Head of caudate nucleus (tissue), 42 donors: ENCODE measurements at regions not wholly inside any gene's neighbourhood (a gene's known extent, or its start where the extent isn't known, plus 50 kb on each side); places are given as distances from the start of the nearest gene placed in this dataset.
"Not testable (repeated sequence)": the region's sequence is repeated elsewhere in the genome, so short reads cannot be mapped to it uniquely, and the experiment has no call there.

ENCODE experiments used
- DNase-seq, 42 donors: peaks; one replicate each; pipeline versions ENCODE4 v3.0.0 to v3.0.0-alpha.2; 2020 to 2021; ENCODE audit warnings: mixed read lengths in 7 of 42
- intact Hi-C: fragments of 100-400 bp; cut with DNase I; formaldehyde crosslinking; loops from one replicate; pipeline ENCODE4 v1.15.0; 2022

DNA sequence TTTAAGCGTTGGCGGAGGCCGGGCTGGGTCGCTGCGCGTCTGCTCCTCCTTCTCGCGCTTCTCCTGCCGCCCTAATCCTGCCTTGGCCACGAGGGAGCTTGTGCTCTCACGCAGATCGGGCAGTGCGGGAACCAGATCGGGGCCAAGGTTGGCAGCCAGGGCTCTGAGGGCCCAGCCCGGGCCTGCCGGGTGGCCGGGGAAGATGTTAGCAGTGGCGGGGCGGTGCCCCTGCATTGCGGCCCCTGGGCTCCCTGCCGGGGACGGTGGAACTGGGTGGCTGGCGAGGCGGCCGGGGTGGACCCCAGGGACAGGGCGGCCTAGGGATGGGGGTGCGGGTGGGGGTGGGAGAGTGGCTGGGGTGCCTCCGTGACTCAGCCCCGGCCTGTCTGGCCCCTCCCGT lies 297.4 kb downstream of the CACNA1B start:
- intact Hi-C loops, DNase-seq: not testable (repeated sequence)

GRCh38 chr9:138175354-138175753 lies 297.8 kb downstream of the CACNA1B start:
- DNase-seq, intact Hi-C loops: not testable (repeated sequence)

- DNase-seq: peak in 26 of 42 donors; percentile 7 to 81 (median 42)
- intact Hi-C loops: not testable (repeated sequence)
Measured at GRCh38 chr9:138177091-138177490, 299.5 kb downstream of the CACNA1B start.

DNA sequence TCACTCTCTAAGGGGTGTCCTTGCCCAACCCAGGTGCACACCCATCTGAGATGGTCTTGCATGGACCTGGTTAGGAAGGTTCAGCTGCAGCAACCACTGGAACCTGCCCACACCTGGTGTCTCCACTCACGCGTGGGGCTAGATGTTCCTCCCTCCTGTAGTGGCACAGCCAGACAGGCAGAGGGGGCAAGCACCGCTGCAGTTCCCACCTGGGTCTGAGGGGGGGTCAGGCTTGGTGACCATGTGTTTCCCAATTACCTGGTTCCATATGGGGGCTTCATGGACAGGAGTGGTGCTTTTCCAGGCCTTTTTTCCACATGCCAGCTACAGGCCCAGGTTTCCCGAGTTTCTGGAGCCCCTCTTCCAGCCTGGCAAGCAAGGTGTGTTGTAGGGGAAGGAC lies 301.4 kb downstream of the CACNA1B start:
- intact Hi-C loops, DNase-seq: not testable (repeated sequence)

DNA sequence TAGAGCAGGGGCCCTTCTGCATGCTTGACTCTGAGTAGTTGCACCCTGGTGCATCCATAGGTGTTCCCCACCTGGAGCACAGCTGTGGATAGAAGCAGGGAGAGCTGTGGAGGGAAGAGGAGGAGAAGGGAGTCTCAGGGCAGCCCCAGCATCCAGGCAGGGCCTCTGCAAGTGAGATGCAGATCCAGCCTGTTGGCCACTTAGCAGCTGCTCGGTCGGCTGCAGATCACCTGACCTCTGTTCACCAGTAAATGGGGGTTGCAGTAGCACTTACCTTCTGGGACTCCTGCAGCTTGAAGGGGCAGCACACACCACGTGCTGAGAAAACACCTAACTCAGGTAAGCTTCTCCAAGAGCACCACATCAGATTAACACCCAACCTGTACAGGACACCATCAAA lies 302.1 kb downstream of the CACNA1B start:
- DNase-seq, intact Hi-C loops: not testable (repeated sequence)

- intact Hi-C loops, DNase-seq: not testable (repeated sequence)
Measured at GRCh38 chr9:138181963-138182362, 304.4 kb downstream of the CACNA1B start.

DNA sequence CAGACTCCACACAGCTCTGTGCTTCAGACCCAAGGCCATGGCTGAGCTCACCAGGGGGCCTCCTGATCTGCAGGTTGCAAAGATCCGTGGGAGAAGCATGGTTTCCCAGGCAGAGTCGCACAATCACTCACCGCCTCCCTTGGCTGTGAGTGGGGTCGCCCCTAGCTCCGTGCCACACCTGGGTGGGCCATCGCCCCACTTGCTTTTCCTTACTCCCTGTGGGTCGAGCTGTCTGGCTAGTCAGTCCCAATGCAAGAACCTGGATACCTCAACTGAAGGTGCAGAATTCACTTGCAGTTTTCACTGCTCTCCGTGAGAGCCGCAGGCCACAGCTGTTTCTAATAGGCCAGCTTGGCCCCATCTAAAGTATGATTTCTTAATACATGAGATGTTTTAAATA lies 319.6 kb downstream of the CACNA1B start:
- peak in 1 of 42 donors; percentile 14 for DNase-seq
- intact Hi-C loops: not testable (repeated sequence)

DNA sequence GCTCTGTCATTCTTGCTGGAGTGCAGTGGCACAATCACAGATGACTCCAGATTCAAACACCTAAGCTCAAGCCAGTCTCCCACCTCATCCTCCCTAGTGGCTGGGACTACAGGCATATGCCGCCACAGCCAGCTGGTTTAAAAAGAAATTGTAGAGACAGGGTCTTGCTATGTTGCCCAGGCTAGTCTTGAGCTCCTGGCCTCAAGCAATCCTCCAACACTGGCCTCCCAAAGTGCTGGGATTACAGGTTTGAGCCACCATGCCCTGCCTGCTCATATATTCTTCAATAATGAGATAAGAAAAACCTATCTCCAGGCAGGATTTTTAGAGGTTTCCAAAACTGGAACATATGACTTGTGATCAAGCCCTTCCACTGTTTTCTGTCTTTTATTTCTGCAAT lies 321.4 kb downstream of the CACNA1B start:
- DNase-seq, intact Hi-C loops: not testable (repeated sequence)

DNA sequence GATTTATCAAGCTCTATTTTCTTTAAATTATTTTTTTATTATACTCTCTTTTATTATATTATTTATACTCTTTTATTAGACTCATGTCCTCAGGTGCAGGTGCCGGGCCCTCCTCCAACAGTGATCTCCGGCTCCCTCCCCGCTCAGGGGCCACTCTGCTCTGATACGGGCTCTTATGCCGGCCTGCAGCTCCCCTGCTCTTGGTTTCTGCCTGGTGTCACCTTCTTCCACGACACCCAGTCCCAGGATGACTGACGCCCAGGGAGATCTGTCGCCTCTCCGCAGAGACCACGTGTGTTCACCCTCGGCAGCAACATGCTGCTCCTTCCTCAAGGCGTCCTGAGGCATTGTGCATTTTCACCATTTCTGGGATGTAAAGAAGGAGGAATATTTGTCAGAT lies 322.3 kb downstream of the CACNA1B start:
- intact Hi-C loops: not testable (repeated sequence)
- DNase-seq: peak in 1 of 42 donors; percentile 29

DNA sequence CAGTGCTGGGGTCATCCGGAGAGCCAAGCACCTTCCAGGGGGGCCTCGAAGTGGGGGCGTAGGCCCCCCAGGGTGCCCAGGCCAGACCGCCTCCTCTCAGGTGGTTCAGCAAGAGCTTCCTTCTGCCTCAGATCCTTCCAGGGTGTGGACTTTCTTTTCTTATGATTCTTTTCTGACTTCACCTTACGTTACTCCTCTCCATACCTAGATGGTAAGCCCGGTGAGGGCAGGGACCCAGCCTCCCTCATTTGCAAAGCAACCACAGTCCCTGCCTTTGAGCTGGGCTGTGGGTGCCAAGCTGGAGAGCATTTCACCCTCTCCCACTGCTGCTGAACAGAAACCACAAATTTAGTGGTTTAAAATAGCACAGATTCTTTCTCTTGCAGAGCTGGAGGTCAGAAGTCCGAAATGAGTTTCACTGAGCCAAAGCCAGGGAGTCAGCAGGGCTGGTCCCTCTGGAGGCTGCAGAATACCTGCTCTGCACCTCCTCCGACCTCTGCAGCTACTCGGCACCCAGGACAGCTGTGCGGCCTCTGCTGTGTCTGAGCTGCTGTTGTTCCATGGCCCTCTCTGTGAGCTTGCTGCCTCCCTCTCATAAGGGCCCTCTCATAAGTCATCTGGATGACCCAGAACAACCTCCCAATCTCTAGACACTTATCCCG lies 323.0 kb downstream of the CACNA1B start:
- intact Hi-C loops, DNase-seq: not testable (repeated sequence)

- intact Hi-C loops, DNase-seq: not testable (repeated sequence)
Measured at GRCh38 chr9:138201167-138201889, 323.7 kb downstream of the CACNA1B start.

GRCh38 chr9:138202043-138202442 lies 324.5 kb downstream of the CACNA1B start:
- DNase-seq, intact Hi-C loops: not testable (repeated sequence)

- intact Hi-C loops, DNase-seq: not testable (repeated sequence)
Measured at GRCh38 chr9:138203304-138203703, 325.7 kb downstream of the CACNA1B start.

- intact Hi-C loops, DNase-seq: not testable (repeated sequence)
Measured at GRCh38 chr9:138203872-138204271, 326.3 kb downstream of the CACNA1B start.

DNA sequence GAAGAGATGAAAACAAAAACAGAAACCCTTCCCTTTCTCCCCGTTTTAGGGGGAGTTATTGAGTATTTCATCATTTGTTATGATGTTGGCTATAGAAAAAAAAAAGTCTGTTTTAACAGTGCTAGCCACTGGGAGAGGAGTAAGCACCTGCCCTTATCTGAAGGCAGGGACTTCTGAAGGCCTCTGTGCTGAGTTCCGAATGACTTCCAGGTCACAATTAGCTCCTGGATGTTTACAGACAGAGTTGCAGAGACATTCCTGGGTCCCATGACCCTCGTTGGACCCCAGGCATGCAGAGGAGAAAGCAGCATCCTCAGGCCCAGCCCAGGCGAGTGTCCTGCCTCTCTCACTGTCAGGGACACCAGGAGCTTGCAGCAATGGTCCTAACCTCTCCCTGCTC lies 328.5 kb downstream of the CACNA1B start:
- intact Hi-C loops, DNase-seq: not testable (repeated sequence)

DNA sequence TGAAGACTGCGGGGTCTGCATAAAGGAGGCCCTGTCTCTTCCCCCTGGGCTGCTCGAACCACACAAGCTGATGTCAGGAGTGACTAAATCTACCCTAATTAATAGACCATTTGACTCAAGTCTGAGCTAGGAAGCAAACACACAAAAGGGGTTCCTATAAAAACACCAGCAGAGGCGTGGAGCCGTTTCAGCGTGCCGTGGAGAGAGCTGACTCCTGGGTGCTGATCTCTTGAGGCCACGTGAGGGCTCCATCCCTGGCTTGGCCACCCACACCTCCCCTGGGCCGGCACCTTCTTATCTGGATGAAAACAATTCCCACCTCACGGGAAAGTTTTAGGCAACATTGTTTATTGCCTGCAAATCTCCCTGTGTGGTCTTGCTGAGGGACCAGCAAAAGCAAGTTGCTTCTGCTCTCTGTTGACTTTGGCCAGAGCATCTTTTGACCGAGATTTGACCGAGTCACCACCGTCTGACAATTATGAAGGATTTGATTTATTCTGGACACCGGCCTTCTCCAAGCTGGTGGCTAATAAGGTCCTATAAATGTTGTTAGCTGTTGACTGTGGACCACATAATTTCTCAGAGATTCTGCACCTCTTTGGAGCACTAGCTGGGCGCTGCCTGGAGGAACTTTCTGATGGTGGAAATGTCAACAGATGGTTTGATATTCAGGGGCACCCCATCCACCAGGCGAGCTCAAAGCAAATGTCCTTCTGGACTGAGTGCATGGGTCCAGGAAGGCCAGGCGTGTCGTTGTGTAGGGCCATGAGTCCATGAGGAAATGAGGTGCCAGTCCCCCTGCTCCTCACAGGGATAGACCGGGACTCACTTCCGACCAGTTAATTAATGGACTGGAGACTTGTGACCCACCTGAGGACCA lies 330.0 kb downstream of the CACNA1B start:
- DNase-seq, intact Hi-C loops: not testable (repeated sequence)

DNA sequence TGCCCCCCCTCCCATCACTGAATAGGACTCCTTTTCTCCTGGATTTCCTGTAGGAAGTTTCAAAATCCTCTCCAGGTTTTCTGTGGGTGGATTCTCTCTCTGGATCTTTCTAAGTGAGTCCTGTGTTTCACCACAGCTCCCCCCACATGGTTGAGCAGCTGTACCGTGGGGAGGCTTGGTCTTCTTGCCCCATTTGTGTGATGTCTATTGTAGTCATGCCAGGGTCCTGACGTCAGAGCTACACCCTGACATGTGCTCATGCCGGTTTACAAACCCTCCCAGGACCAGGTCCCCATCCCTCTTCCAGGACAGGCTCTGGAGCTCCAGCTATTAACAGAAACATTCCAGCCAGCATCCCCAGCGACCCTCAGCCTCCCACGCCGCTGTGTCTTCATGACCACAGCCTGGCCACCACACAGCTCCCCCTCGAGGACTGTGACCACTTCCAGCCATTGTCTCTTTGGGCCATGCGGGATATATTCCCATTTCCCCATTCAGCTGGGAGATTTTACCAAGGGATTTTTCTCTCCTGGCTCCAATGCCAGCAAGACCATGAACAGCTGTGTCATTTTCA lies 331.6 kb downstream of the CACNA1B start:
- intact Hi-C loops, DNase-seq: not testable (repeated sequence)

- intact Hi-C loops, DNase-seq: not testable (repeated sequence)
Measured at GRCh38 chr9:138210388-138210986, 332.9 kb downstream of the CACNA1B start.

DNA sequence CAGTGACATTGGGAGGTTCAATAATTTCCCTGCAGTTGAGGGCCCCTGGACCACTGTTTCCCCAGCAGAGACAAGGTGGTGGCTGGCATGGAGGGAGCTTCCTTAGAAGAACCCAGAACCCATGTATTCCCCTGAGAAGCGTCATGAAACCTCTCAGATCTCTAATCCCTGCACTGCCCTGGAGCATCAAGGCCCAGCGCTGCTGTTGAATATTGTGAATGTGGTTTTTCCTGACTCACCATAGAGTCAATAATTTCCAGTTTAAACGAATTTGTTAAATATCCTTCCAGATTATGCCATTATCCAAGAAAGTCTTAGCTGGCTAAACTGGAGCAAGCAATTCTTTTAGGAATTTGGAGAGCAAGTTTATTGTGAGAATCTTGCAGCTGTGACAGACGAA lies 333.5 kb downstream of the CACNA1B start:
- intact Hi-C loops, DNase-seq: not testable (repeated sequence)
